Endometrial microvascular endothelial cells (primary cell): ENCODE measurements at regions not wholly inside any gene's neighbourhood (a gene's known extent, or its start where the extent isn't known, plus 50 kb on each side); places are given as distances from the start of the nearest gene placed in this dataset.

ENCODE experiments used
- in situ Hi-C: cut with HindIII; loops from 2 replicates; pipeline ENCODE4 v1.10.0; 2017; ENCODE audit warnings: low sequenced_read_pairs, low pct_unique_long_range_greater_than_20kb; ENCODE audit errors: inconsistent ontology term

- in situ Hi-C loops = no loop called here
Observed at GRCh38 chr5:165130656-165131055, 1625.2 kb downstream of the MAT2B start.

- in situ Hi-C loops = no loop called here
Observed at GRCh38 chr5:165134155-165134554, 1628.7 kb downstream of the MAT2B start.

GRCh38 chr5:165135565-165135964, 1630.1 kb downstream of the MAT2B start:
- in situ Hi-C loops = no loop called here

- in situ Hi-C loops = no loop called here
Observed at GRCh38 chr5:165137701-165138100, 1632.3 kb downstream of the MAT2B start.

GRCh38 chr5:165138236-165138635, 1632.8 kb downstream of the MAT2B start:
- in situ Hi-C loops = no loop called here

- in situ Hi-C loops = no loop called here
Observed at GRCh38 chr5:165139262-165139661, 1633.8 kb downstream of the MAT2B start.

- in situ Hi-C loops = no loop called here
Observed at GRCh38 chr5:165139721-165140120, 1634.3 kb downstream of the MAT2B start.

- in situ Hi-C loops = no loop called here
Observed at GRCh38 chr5:165143741-165144140, 1638.3 kb downstream of the MAT2B start.

GRCh38 chr5:165149431-165149830, 1644.0 kb downstream of the MAT2B start:
- in situ Hi-C loops = no loop called here

- in situ Hi-C loops = no loop called here
Observed at GRCh38 chr5:165152058-165152457, 1646.6 kb downstream of the MAT2B start.

GRCh38 chr5:165157219-165157618, 1651.8 kb downstream of the MAT2B start:
- in situ Hi-C loops = no loop called here

- in situ Hi-C loops = no loop called here
Observed at GRCh38 chr5:165161204-165161603, 1655.8 kb downstream of the MAT2B start.

- in situ Hi-C loops = no loop called here
Observed at GRCh38 chr5:165163861-165164260, 1658.4 kb downstream of the MAT2B start.

- in situ Hi-C loops = no loop called here
Observed at GRCh38 chr5:165173651-165174050, 1668.2 kb downstream of the MAT2B start.

- in situ Hi-C loops = no loop called here
Observed at GRCh38 chr5:165175041-165175440, 1669.6 kb downstream of the MAT2B start.

- in situ Hi-C loops = no loop called here
Observed at GRCh38 chr5:165184183-165184582, 1678.8 kb downstream of the MAT2B start.

GRCh38 chr5:165185716-165186115, 1680.3 kb downstream of the MAT2B start:
- in situ Hi-C loops = no loop called here

- in situ Hi-C loops = no loop called here
Observed at GRCh38 chr5:165187815-165188214, 1682.4 kb downstream of the MAT2B start.

GRCh38 chr5:165188556-165189175, 1683.2 kb downstream of the MAT2B start:
- in situ Hi-C loops = no loop called here

GRCh38 chr5:165196961-165197360, 1691.5 kb downstream of the MAT2B start:
- in situ Hi-C loops = no loop called here

GRCh38 chr5:165201369-165201768, 1696.0 kb downstream of the MAT2B start:
- in situ Hi-C loops = no loop called here
